NCI-H345 treated with DMSO at 0.1 percent for 48 hours (cell line): ENCODE measurements at regions not wholly inside any gene's neighbourhood (a gene's known extent, or its start where the extent isn't known, plus 50 kb on each side); places are given as distances from the start of the nearest gene placed in this dataset.

ENCODE experiments used
- DNase-seq: peaks from one replicate; lab custom pipeline; 2025; ENCODE audit not compliant: unreplicated experiment; lab: John Stamatoyannopoulos, UW

DNA sequence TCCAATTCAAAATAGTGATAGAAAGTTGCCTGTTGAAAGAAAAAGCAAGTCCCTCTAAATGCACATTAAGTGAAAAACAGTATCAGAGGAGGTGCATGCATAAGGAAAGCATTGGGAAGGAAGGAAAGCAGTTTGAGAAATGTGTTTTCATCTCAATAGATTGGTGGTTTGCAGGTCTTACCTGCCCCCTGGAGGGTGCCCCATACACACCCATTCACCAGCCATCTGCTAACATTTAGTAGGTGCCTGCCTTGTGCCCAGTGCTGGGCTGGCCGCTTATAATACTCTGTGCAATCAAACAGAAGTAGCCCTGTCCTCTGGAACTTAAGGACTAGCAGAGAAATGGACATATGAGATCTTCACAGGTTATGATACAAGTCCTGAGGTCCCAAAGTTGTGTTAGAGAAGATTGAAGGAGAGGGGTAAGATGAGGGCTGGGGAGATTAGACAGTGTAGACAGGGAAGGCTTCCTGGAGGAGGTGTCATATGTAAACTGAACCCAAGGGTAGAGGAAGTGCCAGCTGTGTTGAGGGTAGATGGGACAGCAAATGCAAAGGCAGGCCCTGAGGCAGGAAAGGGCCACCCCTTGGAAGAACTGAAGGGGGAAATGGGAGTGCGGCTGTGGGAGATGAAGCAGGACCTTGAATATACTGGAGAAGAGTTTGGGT, 184.2 kb downstream of the MN1 start:
- DNase-seq = no peak

DNA sequence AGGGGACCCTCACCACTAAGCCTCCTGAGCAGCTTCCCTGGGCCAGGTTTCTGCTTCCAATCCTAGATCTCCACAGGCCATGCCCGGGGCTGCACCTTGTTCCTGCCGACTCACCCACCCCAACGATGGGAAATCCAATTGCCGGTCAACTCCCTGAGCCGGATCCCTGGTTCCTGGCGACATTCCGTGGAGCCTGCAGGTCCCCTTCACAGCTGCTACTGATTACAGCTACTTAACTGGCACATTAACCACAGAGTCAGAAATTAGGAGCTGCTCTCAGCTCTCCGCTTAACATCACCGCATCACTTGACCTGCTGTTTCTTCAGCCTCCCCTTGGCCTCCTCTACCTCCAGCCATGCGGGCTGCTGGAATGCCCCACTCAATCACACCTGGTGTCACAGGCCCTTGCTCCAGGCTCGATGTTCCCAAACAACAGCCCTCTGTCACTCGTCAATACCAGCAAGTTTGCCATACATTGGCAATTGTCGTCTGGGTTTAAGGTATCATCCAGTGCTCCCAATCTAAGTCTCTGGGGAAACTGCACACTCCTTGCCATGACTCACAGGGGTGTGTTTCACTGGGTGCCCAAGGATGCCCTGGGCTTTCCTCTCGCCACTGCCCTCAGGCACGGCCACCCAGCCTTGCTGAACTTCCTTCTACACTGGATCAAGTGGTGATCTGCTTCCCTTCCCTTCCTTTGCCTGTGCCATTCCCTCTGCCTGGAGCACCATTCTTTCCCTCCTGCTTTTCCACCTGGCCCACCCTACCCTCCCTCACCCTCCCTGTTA, 181.0 kb downstream of the MN1 start:
- DNase-seq = no peak

DNA sequence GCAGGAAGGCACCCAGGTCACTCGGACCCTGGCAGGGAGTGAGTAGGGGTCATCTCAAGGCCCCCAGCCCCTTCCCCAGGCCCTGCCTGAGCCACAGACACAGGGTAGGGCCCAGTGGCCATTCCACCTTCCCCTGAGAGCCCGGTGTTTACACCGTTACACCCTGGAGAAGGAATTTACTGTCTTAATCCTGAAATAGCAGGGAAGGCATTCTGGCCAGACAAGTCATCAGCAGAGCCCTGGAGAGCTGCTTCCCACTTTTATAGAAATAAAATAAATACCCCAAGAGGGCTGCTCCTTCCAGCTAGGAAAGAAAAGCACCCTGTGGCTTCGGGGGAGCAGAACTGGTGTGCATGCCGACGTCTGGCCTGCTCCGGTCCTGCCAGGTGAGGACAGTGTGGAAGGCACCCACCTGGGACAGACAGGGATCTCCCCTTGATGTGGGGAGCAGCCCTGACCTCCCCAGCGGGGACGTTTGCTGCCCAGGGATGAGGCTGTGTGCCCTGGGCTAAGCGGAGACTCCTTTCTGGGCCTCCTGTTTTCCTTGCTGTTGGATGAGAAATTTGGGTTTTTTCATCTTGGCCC, 180.0 kb downstream of the MN1 start:
- DNase-seq = no peak

DNA sequence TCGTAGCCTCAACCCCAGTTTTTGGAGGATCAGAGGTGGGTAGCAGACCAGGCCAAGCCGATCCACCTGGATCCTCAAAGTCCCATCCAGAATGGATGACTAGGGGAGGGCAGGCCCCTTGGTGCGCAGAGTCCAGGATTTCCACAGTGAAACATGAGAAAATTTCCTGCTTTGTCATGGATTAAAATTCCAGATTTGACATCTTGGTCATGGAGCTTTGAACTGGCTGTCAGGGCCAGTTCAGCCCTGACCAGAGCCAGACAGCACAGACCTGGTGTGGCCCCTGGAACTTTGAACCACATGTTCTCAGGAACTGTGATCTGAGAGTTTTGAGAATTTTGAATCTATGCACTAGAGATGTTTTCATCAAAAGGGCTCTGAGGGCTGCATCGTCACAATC, 177.5 kb downstream of the MN1 start:
- no peak for DNase-seq

DNA sequence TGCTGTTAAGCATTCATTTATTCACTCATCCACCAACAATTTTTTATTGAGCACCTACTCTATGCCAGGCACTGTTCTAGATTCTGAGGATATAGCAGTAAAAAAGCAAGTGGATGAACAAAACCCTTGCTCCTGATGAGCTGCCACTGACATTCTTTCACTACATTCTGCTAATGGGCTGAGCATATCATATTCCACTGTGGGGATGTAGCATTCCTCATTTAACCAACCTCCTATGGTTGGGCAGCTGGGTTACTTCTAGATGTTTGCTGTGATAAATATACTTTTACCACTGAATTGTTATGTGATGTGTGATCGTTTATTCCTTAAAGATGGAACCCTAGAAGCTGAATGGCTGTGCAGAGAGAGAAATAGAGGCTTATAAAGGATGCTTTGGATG, 176.9 kb downstream of the MN1 start:
- DNase-seq = no peak

DNA sequence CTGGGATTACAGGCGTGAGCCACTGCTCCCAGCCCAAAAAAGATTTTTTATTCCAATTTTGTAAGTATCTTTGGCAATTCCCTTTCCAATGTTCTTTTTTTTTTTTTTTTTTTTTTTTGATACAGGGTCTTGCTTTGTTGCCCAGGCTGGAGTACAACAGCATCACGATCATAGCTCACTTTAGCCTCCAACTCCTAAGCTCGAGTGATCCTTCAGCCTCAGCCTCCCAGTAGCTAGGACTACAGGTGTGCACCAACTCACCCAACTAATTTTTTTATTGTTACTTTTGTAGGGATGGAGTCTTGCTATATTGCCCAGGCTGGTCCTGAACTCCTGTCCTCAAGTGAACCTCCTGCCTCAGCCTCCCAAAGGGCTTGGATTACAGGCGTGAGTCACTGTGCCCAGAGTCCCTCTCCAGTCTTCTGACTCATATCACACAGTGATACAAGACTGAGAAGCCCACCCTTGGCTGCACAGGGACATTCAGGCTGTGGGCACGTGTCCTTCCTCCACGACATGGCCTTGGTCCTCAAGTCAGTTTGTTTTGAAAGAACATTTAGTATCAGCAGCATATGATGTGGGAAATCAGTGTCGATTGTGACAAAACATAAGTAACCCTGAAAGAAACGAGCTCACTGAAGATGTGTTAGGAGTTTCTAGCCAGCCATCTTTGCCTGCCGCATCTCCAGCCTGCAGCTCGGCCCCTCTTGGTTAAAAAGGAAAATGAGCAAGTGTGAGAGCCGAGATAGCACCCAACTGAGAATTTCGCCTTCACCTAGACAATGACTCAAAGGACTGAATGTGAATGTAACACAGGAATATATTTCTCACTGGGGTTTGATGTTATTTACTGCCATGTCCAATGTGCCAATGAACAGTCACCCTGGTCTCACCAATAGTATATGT, 175.5 kb downstream of the MN1 start:
- DNase-seq = no peak

DNA sequence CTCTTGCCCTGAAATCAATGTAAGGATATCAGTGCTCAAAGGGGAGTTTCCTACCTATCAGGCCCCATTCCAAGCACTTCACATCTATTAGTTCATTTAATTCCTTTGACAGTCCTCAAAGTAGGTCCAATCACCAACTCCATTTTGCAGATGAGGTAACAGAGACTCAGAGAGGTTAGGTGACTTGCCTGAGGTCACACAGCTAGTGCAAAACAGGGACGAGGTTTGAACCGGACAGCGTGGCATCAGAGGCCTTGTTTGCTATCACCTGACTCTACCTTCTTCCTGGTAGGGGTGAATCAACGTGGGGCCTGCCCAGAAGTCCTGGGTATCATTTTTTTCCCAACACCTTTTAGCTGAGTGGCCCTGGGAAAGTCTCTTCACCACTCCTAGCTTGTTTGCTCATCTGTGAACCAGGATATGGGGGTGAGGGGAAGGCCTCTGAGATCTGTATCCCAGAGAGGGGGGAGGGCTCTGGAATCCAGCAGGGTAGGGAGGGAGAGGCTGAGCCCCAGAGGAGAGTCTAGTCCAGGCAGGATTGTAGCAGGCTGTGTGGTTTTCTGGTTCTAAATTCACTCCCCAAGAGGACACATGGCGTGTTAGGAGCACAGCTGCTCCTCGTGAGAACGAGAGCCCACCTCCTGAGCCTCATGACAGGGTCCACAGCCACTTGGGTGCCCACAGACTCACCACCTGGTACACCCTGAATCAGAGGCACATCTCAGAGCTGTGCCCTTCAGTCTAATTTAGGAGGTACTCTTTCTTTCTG, 174.7 kb downstream of the MN1 start:
- no peak for DNase-seq

DNA sequence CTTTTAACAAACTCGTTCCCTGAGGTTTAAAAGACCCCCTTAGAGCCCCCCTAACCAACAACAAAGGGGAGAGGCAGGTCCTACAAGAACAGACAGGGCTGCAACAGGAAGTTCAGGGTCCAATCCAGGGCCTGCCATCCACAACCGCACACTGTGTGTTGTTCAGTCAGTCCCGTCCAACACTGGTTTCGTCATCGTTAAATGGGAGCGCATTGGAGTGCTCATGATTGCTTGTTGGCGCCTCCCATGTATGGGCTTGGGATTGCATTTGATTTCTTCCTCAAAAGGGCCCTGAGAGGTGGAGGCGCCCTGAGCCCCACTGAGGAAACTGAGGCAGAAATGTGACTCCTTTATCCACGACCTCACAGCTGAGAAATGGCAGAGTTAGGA, 174.1 kb downstream of the MN1 start:
- DNase-seq = no peak

DNA sequence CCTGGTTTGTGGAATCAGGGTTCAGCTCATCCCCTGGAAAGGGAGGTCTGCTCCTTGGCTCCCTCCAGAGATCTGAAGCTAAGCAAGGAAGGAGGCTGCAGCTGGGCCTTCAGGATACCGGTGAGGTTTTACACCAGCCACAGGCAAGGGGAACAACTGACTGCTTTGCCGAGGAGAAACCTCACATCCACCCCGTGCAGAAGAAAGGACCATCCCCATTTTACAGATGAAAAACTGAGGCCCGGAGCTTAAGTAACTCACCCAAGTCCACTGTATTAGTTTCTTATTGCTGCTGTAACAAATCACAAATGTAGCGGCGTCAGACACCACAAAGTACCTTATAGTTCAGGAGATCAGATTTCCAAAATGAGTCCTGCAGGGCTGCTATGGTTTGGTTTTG, 173.7 kb downstream of the MN1 start:
- no peak for DNase-seq

DNA sequence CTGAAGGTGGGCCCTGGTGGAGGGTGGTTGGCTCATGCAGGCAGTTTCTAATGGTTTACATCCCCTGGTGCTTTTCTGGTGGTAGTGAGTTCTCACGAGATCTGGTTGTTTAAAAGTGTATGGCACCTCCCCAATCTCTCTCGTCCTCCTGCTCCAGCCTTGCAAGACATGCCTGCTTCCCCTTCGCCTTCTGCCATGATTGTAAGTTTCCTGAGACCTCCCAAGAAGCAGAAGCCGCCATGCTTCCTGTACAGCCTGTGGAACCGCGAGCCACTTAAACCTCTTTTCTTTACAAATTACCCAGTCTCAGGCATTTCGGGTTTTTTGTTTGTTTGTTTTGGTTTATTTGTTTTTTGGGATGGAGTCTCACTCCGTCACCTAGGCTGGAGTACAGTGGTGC, 173.2 kb downstream of the MN1 start:
- no peak for DNase-seq

DNA sequence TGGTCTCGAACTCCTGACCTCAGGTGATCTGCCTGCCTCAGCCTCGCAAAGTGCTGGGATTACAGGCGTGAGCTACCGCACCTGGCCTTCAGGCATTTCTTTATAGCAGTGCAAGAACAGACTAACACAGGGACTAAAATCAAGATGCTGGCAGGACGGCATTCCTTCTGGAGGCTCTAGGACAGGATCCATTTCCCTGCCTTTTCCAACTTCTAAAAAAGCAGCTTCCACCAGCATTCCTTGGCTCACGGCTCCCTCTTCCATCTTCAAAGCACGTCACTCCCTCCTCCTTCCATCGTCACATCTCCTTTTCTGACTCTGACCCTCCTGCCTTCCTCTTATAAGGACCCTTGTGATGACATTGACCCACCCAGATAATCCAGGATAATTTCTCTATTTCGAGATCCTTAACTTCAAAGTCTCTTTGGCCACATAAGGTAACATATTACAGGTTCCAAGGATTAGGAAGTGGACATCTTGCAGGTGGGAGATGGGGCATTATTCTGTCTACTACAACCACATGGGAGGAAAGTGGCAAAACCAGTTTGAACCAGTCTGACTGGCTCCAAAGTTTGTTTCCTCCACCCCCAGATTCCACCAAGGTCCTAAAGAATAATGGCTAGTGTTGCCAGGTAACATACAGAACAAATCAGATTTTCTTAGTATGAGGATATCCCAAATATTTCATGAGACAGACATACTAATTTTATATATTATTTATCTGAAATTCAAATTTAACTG, 172.5 kb downstream of the MN1 start:
- no peak for DNase-seq

DNA sequence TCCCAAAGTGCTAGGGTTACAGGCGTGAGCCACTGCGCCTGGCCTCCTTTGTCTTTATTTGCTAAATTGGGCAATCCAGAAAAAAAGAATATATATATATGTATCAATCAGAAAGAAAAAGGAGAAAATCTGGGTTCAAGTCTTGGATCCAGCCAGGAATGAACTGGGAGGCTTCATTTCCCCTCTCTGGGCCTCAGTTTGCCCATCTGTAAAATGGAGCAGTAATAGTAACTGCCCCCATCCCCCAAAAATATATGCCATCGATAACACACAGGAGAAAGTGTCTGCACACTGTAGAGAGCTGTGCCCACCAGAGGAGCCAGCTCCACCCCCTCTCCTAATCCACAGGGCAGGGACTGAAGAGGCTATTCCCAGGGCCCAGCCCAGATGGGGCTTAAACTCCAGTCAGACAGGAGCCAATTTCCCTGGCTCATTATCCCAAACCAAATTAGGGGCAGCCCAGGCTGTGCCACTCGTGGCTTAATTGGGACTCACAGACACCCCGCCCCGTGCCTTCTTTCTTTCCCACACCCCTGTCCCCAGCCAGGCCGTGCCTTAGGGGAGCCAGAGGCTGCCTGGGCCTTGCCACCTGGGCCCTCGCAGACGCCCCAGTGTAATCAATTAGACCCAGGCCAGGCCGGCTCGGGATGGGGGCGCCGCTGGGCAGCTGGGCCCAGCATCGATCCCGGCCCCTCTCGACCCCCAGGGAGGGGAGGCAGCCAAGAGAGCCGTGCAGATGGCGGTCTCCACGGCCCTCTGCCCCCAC, 171.5 kb downstream of the MN1 start:
- no peak for DNase-seq

DNA sequence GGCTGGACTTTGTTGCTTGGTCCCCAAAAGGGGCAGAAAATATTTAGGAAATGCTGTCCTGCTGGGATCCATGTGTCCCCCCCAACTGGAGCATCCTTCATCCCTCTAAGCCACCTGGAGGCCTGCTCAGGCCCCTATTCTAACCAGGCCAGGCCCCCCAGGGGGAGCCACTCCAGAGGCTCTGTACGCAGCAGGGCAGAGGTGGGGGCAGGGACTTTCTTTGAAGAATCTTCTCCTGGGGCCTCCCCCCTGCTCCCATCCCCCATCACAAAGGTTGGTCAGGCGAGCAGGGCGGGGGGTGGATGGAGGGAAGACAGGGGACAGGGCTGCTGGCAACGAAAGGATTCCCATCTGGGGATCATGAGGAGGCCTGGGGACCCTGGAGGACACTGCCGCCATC, 170.8 kb downstream of the MN1 start:
- DNase-seq = no peak

DNA sequence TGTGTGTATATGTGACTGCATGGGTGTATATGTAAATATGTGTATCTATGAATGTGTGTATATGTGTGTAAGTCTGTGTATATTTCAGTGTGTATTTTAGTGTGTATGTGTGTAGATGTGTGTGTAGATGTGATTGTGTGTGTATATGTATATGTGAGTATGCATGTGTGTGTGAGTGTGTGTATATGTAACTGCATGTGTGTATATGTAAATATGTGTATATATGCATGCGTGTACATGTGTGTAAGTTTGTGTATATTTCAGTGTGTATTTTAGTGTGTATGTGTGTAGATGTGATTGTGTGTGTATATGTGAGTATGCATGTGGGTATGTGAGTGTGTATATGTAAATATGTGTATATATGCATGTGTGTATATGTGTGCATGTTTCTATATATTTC, 169.9 kb downstream of the MN1 start:
- no peak for DNase-seq

DNA sequence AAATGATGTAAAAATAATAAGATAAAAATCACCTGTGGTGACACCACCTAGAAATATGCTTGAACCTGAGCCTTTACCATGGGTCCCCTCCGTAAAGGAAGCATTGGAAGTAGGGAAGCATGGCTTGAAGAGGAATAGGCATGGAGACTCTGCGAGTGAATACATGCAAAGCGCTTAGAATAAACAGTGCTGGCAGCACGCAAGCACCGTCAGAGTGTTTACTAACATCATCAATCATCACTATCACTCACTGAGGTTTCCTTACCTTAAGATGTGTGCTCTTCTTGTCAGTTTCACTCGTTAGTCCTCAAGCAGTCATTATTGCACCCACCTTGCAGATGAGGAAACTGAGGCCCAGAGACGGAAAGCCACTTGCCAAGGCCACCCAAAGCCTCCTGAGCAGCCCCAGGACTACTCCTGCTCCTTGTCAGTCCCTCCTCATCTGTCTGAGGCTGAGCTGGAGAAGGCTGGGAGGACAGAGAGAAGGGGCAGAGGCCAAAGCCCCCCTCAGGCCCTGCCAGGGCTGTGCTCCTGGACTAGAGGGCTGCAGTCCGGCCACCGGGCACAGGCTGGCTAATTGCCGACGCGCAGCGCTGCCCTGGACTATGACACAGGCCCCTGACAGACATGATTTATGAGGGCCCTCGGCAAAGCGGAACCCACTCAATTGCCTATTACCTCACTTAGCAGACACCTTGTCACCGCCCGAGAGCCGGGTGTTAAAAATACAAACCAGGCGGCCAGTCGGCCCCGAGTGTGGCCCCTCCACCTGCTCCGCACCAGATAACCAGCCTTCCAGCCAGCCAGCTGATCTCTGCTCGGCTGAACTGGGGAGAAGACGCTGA, 168.9 kb downstream of the MN1 start:
- DNase-seq = no peak

DNA sequence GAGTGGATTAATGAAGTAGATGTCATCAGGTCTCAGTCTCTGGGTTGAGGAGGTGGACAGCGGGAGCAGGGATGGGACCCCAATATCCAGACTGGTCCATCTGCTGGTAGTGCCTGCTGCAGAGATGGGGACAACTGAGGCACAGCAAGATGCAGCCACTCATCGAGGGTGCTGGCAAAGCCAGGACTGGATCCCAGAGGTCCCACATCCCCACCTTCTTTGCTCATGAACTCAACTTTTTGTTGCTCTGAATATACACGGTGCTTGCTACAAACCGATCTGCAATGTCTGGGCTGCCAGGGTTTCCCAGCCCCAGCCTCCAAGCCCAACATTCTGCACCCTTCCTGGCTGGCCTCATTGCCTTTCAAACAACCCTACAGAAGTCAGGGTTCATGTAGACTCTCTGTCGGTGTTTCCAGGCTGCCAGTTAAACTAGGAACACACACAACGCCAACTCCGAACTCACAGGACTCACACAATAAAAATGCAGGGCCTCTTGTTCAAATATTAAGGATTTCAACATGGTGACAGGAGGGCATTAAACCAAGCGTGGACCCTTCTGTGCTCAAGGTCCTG, 168.2 kb downstream of the MN1 start:
- no peak for DNase-seq

DNA sequence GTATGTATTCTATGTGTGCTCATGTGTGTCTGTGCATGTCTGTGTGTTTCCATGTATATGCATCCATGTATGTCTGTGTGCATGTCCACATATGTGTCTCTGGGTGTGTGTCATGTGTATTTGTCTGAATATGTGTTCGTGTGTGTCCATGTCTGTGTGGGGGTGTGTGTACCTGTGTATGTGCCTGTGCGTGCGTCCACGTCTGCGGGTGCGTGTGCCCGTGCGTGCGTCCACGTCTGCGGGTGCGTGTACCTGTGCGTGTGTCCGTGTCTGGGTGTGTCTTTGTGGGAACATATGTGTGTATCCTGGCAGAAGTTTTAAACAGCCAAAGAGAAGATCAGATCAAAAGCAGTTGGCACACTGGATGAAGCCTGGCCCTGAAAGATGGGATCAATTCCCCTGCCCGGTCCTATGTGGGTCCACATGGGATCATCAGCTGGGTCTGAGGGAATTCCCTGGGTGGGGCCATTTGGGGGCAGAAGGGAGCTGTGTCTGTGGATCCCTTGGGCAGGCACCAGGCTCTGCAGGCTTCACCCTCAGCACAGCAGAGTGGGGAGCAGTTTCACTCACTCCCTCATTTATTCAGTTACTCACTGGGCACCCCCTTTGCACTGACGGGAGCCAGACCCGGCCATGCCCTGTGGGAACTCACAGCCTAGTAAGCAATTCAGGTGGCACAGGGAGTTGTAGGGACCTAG, 167.4 kb downstream of the MN1 start:
- DNase-seq = no peak
